Esophagus muscularis mucosa (tissue), 3 donors: ENCODE measurements at regions not wholly inside any gene's neighbourhood (a gene's known extent, or its start where the extent isn't known, plus 50 kb on each side); places are given as distances from the start of the nearest gene placed in this dataset.

Experiments
- CTCF ChIP-seq, 3 experiments: fragments of 200-600 bp in 2 of 3; fragments of 450-650 bp in 1 of 3; sonication (generic) in 2 of 3; IDR thresholded peaks; one replicate each; pipeline ENCODE4 v1.5.1; 2017 to 2019; ENCODE audit warnings: antibody characterized with exemption in 3 of 3, mild to moderate bottlenecking in 2 of 3, moderate library complexity in 1 of 3
- POLR2A ChIP-seq: fragments of 450-650 bp; IDR thresholded peaks from one replicate; pipeline ENCODE4 v1.6.1; 2017; ENCODE audit warnings: antibody characterized with exemption, moderate library complexity, mild to moderate bottlenecking, low read depth
- POLR2AphosphoS5 ChIP-seq, 2 donors: sonication (generic); formaldehyde crosslinking; IDR thresholded peaks; one replicate each; pipeline ENCODE4 v1.6.1; 2017; ENCODE audit warnings: antibody characterized with exemption in 2 of 2

- TF ChIP-seq CTCF (IDR thresholded peaks at IDR 0.05): no peak
- TF ChIP-seq POLR2A: no peak
- no peak for TF ChIP-seq POLR2AphosphoS5 (IDR thresholded peaks at IDR 0.05)
Observed at GRCh38 chr6:110036408-110037302, 58.5 kb downstream of the GPR6 start.
